ENCODE measurements at regions not wholly inside any gene's neighbourhood (a gene's known extent, or its start where the extent isn't known, plus 50 kb on each side); places are given as distances from the start of the nearest gene placed in this dataset.

DNA sequence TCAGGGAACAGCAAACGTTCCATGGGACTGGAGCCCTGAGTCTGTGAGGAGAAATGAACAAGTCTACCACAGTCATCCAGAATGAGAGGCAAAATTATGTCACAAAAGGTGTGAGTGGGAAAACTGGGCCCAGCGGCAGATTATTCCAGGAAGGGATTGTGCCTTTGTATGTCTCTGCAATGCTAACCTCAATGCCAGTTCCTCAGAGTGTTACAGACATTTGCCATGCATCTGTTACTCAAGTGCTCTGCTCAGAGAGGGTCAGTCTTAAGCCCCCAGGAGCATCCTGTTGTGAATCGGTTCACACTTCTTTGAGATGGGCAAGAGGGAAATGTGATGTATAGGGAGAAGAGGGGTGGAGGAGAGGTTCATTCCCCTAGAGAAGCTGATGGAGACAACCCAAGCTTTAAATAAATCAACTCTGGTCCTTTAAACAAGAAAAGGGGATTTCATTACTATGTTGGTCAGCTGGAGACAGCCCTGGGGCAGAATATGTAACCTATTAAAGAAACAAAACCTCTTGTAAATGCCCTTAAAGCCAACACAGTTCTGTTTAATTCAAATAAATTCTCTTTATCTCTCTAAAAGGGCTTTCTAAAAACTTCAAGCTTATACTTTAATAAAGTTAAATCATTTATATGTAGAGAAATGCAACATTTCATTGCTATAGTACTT, 85.9 kb upstream of the GRB10 start:
- no peaks in the 10 kb centered on the region for H3K9me3 Mint-ChIP-seq
- no peak overlapping the region for H3K4me3 Mint-ChIP-seq
- no peaks in the 10 kb centered on the region for H3K36me3 Mint-ChIP-seq
- H3K27ac Mint-ChIP-seq, result no peak overlapping the region
- DNase-seq, result no peak
- H3K27me3 Mint-ChIP-seq, result peaks cover 9% of the 10 kb centered on the region
- no peaks in the 10 kb centered on the region for H3K4me1 Mint-ChIP-seq

DNA sequence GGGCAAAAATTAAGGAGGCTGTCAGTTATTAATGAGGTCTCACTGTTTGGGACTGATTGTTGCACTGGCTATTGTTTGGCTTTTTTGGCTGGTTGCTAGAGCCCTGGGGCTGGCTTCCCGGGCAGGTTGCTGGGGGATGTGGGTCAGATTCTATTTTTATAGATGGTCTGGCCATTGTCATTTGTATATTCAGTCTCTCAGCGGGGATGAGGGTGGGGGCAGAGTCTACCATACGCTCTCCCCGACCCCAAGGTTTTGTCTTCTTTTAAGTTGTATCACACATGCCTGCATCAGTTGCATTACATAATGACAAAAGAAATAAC, 84.3 kb upstream of the GRB10 start:
- Mint-ChIP-seq H3K4me3 (no peak overlapping the region), H3K4me1 (peaks cover 3% of the 10 kb centered on the region), H3K9me3 (no peaks in the 10 kb centered on the region), H3K27ac (no peak overlapping the region), H3K27me3 (peaks cover 3% of the 10 kb centered on the region), H3K36me3 (no peaks in the 10 kb centered on the region)
- no peak for DNase-seq

DNA sequence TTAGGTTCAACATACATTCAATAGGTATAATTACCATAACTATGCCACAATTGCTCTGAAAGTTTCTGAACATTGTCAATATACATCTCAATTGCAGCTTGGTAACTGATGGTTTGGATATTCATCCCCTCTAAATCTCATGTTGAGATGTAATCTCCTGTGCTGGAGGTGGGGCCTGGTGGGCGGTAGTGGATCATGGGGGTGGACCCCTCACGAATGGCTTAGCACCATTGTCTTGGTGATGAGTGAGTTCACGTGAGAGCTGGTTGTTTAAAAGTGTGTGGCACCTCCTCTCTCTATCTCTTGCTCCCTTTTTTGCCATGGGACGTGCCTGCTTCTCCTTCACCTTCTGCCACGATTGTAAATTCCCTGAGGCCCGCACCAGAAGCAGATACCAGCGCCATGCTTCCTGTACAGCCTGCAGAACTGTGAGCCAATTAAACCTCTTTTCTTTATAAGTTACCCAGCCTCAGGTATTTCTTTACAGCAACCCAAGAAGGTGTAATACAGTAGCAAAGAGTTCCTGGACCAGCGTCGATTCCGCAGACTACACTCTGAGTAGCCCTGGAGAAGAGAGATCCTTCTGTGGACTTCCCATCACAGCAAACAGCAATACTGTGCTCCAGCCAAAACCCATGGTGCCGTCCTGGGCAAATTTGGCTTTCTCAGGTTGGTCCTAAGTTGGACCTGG, 83.8 kb upstream of the GRB10 start:
- Mint-ChIP-seq H3K36me3 (no peaks in the 10 kb centered on the region), H3K9me3 (no peaks in the 10 kb centered on the region)

DNA sequence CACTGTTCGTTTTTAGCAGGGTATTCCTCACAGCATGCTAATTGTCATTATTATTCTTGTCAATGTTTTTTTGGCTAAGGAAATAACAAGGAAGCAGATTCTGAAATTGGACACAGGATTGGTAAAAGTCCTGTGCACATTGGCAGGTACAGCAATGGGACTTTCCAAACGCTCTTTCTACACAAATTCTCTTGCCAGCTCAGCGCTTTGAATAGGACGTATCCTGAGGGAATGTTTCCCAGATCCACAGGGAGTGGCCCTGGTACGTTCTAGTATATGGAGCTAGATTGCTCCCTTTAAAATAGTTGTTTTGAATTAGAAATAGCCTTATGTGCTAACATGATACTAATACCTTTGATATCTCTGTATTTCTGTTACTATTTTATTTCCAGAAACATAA, 82.8 kb upstream of the GRB10 start:
- no peak overlapping the region for H3K4me3 Mint-ChIP-seq
- DNase-seq, result no peak

More for the DNA sequence above, 83.8 kb upstream of the GRB10 start:
- H3K4me3 Mint-ChIP-seq, result no peak overlapping the region
- peaks cover 3% of the 10 kb centered on the region for H3K27me3 Mint-ChIP-seq
- H3K27ac Mint-ChIP-seq, result no peak overlapping the region
- H3K4me1 Mint-ChIP-seq, result peaks cover 3% of the 10 kb centered on the region
- no peak for DNase-seq

DNA sequence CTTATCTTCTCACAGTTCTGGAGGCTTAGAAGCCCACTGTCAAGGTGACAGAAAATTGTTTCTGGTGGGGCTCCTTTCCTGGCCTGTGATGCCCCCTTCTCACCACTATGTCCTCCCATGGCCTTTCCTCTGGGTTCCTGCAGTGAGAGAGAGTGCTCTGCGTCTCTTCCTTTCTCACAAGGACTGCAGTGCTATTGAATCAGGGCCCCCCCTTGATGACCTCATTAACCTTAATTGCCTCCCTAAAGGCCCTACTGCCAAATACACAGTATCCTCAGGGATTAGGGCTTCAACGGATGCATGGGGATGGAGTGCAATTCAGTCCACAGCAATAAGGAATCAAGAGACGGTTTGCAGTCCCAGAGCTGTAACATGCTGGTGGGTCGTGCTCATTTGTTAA, 82.0 kb upstream of the GRB10 start:
- no peak overlapping the region for H3K27ac Mint-ChIP-seq
- H3K9me3 Mint-ChIP-seq, result no peaks in the 10 kb centered on the region
- no peak overlapping the region for H3K4me3 Mint-ChIP-seq
- H3K36me3 Mint-ChIP-seq, result no peaks in the 10 kb centered on the region
- peaks cover 3% of the 10 kb centered on the region for H3K27me3 Mint-ChIP-seq
- H3K4me1 Mint-ChIP-seq, result peaks cover 3% of the 10 kb centered on the region
- no peak for DNase-seq

More for the DNA sequence above, 82.8 kb upstream of the GRB10 start:
- Mint-ChIP-seq H3K9me3 (no peaks in the 10 kb centered on the region), H3K27ac (no peak overlapping the region), H3K4me1 (peaks cover 3% of the 10 kb centered on the region), H3K27me3 (peaks cover 3% of the 10 kb centered on the region), H3K36me3 (no peaks in the 10 kb centered on the region)

DNA sequence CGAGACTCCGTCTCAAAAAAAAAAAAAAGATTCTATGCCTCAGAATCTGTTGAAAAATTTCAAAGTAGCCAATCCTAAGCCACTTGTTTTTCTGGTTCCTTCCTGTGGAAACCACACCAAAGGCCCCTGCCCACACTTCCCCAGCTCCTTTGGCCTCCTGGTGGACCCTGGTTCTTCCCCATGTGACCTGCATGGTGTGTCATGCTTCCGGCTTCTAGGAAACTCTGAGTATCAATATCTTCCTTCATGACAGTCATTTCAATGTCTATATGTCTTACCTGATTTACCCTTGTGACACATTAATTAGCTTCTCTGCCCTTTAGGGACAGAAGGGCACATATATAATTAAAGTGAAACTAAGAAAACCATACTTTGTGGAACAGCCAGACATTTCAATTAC, 80.4 kb upstream of the GRB10 start:
- H3K27me3 Mint-ChIP-seq, result peaks cover 3% of the 10 kb centered on the region
- no peaks in the 10 kb centered on the region for H3K36me3 Mint-ChIP-seq
- no peak overlapping the region for H3K4me3 Mint-ChIP-seq
- H3K9me3 Mint-ChIP-seq, result no peaks in the 10 kb centered on the region
- no peak overlapping the region for H3K27ac Mint-ChIP-seq
- H3K4me1 Mint-ChIP-seq, result peaks cover 3% of the 10 kb centered on the region
- peak; percentile 8 for DNase-seq

DNA sequence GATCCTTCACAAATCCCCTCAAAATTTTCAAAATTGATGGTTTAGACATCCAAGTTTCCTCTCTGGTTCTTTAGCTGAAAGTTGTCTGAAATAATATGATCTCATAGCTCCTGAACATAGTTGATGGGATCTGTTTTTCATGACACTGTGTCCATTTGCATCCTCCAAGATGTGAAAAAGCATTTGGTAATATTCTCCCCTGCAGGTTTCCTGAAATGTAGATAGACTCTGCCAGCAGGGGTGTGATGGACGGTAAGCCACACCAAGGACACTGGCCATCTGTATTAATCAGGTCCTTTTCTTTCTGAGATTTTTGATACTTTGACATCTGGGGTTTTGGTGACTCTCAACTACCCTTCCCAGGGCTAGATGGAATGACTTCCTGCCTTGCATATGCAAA, 79.6 kb upstream of the GRB10 start:
- Mint-ChIP-seq H3K36me3 (no peaks in the 10 kb centered on the region), H3K27me3 (peaks cover 3% of the 10 kb centered on the region), H3K27ac (no peak overlapping the region)

DNA sequence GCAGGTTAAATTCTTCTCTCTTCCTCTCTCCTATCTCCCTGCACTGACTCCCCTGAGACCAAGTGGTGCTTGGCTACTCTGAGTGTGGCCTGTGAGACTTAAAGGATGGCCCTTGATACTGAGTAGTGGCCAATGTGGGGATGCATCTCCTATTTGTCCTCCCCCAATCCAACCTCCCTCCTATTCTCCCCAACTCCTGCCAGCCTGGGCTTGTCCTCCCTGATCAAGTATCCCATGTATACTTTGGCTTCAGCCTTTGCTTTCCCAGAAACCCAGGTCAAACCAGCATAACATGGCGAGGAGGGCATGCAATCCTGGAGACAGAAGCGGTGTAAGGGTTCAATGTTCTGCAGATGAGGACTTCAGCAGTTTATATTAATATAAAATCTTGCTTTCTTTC, 77.9 kb upstream of the GRB10 start:
- no peak for DNase-seq
- Mint-ChIP-seq H3K36me3 (no peaks in the 10 kb centered on the region), H3K27ac (no peak overlapping the region), H3K4me3 (no peak overlapping the region), H3K4me1 (peaks cover 3% of the 10 kb centered on the region), H3K9me3 (no peaks in the 10 kb centered on the region), H3K27me3 (no peaks in the 10 kb centered on the region)

More for the DNA sequence above, 79.6 kb upstream of the GRB10 start:
- Mint-ChIP-seq H3K9me3 (no peaks in the 10 kb centered on the region), H3K4me3 (no peak overlapping the region), H3K4me1 (peaks cover 3% of the 10 kb centered on the region)
- no peak for DNase-seq

DNA sequence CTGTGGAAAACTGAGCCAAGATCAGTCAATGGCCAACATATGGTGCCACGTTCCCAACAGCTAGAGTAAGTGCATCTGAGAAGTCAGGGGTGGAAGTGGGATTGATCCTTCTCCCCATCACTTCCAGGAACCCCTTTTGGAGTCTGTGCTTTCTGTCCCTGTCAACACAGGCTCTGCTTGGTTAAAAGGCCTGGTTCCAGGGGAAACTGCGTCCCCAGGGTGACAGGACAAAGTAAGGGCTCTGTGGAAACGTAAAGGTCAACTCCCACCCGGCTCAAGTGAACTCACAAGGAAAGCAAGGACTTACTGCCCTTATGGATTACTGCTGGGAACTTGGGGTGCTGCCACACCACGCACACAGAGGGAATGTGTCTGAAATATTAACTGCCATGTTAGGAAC, 77.5 kb upstream of the GRB10 start:
- H3K27ac Mint-ChIP-seq, result no peak overlapping the region

DNA sequence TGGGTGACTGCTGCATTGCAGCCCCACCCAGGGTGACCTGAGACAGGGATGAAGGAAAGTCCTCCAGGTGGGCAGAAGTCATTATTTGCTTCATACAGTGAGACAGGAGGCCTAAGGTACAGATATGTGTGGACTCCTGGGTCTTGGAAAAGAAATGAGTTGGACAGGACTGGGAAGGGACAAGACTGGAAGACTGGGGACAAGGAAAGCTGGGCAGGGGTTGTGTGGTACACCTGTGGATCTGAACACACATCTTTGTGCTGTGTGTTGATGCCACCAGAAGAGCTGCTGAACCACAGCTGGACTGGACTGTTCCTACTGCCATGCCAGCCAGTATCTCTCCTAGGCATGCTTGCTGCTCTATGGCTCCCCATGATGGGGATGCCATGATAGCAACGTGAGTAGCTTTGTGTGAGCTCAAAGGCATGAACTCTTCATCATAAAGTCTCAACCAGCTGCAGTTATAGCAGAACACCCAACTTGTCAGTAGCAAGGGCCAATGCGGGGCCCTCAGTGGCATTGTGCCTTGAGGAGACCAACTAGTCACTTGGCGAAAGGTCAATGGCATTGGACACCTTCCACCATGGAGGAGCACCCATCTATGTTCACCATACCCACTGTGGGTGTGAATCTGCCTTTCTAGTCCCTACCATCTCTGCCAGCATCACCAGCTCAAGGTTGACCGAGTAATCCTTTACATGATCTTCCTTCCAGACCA, 76.0 kb upstream of the GRB10 start:
- no peaks in the 10 kb centered on the region for H3K36me3 Mint-ChIP-seq
- DNase-seq, result no peak
- no peaks in the 10 kb centered on the region for H3K27me3 Mint-ChIP-seq
- no peak overlapping the region for H3K27ac Mint-ChIP-seq
- no peaks in the 10 kb centered on the region for H3K9me3 Mint-ChIP-seq
- H3K4me3 Mint-ChIP-seq, result no peak overlapping the region
- H3K4me1 Mint-ChIP-seq, result peaks cover 3% of the 10 kb centered on the region

More for the DNA sequence above, 77.5 kb upstream of the GRB10 start:
- Mint-ChIP-seq H3K4me1 (peaks cover 3% of the 10 kb centered on the region), H3K27me3 (no peaks in the 10 kb centered on the region), H3K4me3 (no peak overlapping the region), H3K36me3 (no peaks in the 10 kb centered on the region), H3K9me3 (no peaks in the 10 kb centered on the region)
- DNase-seq, result no peak

DNA sequence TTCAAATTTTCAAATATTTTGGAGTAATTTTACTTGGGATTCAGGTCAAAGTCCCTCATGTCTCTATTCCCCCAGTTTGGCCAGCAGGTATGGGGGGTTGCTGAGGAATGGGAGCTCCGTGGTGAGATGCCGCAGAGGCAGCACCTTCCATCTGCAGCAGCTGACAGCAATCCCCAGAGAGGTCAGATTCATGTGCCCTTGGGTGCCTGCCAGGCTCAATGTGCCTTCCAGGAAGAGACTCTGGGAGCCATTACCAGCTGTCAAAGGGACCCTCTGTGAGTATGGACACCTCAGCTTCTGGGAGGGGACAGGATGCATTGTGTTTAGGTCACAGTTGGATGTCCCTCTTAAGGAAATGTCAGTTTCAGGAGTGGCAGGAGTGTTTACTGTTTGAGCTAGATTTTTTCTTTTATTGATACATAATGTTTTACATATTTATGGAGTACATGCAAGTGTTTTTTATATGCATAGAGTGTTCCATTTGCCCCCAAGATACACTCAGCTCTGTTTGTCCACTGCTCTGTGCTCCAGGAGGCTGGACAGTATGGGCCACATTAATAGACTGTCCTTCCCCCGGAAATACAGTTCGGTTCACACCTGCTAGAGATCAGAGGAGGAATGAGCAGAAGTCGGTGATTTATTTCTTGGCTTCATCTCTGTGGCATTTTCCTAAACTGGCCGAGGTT, 75.3 kb upstream of the GRB10 start:
- no peaks in the 10 kb centered on the region for H3K4me1 Mint-ChIP-seq
- H3K27ac Mint-ChIP-seq, result no peak overlapping the region
- H3K27me3 Mint-ChIP-seq, result no peaks in the 10 kb centered on the region
- DNase-seq, result no peak
- H3K36me3 Mint-ChIP-seq, result no peaks in the 10 kb centered on the region
- no peaks in the 10 kb centered on the region for H3K9me3 Mint-ChIP-seq
- H3K4me3 Mint-ChIP-seq, result no peak overlapping the region

DNA sequence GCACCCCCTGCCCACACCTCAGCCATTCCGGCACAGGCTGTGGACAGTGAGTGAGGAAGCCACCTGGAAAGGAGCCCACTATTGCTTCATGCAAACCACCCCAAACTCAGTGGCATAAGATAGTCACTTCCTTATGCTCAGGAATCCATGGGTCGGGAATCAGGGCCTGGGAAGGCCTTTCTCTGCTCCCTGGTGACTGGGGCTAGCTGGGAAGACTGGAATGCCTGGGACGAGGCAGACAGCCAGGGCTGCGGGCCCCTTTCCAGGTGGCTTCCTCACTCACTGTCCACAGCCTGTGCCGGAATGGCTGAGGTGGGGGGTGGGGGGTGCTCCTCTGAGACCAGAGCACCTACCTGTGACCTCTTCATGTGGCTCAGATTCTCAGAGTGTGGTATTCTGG, 74.1 kb upstream of the GRB10 start:
- no peaks in the 10 kb centered on the region for H3K36me3 Mint-ChIP-seq
- no peak for DNase-seq
- H3K4me3 Mint-ChIP-seq, result no peak overlapping the region
- no peaks in the 10 kb centered on the region for H3K9me3 Mint-ChIP-seq
- H3K4me1 Mint-ChIP-seq, result no peaks in the 10 kb centered on the region
- H3K27ac Mint-ChIP-seq, result no peak overlapping the region
- no peaks in the 10 kb centered on the region for H3K27me3 Mint-ChIP-seq

DNA sequence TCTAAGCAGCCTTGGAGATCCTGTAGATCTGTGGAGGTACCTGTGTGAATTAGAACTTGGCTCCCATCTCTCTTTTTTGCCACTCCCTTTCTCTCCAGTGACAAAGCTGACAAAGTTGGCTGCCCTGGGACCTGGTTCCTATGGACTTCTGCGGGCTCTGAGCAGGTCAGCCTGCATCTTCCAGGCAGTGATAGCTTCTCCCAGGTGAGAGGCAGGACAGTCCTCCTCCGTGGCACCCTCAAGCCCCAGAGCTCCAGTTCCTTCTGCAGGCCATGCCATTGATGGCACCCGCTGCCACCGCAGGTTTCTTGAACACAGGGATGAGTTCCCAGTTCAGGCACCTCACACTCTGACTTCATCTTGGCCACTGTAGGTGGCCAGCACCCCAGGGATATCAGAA, 73.5 kb upstream of the GRB10 start:
- Mint-ChIP-seq H3K36me3 (no peaks in the 10 kb centered on the region), H3K4me3 (no peak overlapping the region), H3K4me1 (no peaks in the 10 kb centered on the region), H3K9me3 (no peaks in the 10 kb centered on the region), H3K27ac (no peak overlapping the region), H3K27me3 (no peaks in the 10 kb centered on the region)
- DNase-seq, result no peak

DNA sequence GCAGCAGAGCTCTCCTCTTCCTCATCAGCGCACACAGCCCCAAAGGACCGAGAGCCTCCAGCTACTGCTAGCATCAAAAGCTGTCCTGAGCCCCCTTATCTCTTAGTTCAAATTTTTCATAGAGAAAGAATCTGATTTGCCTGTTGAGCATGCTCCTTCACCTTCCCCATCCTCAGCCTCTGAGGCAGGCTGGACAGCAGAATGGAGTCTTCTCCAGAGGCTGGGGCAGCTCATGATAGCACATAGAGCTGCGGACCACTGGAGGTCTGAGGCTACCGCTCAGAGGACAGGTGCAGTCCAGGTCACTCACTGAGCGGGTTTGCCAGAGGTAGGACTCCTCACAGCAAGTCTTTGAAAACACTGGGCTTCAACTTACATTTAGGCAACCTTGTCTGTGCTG, 72.8 kb upstream of the GRB10 start:
- Mint-ChIP-seq H3K9me3 (no peaks in the 10 kb centered on the region), H3K27me3 (no peaks in the 10 kb centered on the region), H3K27ac (no peak overlapping the region), H3K4me1 (no peaks in the 10 kb centered on the region), H3K36me3 (no peaks in the 10 kb centered on the region), H3K4me3 (no peak overlapping the region)
- no peak for DNase-seq

DNA sequence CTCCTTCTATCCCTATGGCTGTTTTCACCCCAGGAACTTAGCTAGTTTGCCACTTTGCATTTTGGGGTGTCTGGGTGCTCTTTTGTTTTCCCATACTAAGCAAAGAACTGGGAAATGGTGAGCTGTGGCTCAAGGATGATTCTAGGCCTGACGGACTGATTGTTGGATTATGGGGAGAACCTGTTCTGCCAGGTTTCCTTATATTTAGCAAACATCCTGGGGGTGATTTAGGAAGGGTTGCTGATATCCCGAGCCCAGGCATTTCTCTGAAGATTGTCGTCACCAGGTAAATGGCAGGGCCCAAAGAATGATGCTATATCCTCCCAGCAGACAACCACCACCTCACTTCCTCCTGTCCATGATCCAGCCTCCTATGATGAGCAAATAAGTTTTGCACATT, 72.1 kb upstream of the GRB10 start:
- Mint-ChIP-seq H3K9me3 (no peaks in the 10 kb centered on the region), H3K4me3 (no peak overlapping the region), H3K27me3 (no peaks in the 10 kb centered on the region), H3K36me3 (no peaks in the 10 kb centered on the region), H3K27ac (no peak overlapping the region), H3K4me1 (no peaks in the 10 kb centered on the region)
- DNase-seq, result no peak

Data from activated naive CD8-positive, alpha-beta T cell treated with anti-CD3 and anti-CD28 coated beads for 36 hours (primary cell).